RWPE1 (cell line): ENCODE measurements at regions not wholly inside any gene's neighbourhood (a gene's known extent, or its start where the extent isn't known, plus 50 kb on each side); places are given as distances from the start of the nearest gene placed in this dataset.
"Not testable (repeated sequence)": the region's sequence is repeated elsewhere in the genome, so short reads cannot be mapped to it uniquely, and the experiment has no call there.

Source experiments
- CTCF ChIA-PET: fragments of 350-600 bp; sonication (Branson Sonifier 250); formaldehyde crosslinking; extraction: SDS; loops from one replicate; lab custom pipeline; 2021; lab: Yijun Ruan, JAX
- POLR2A ChIA-PET: fragments of 400-600 bp; formaldehyde crosslinking; extraction: SDS; loops from one replicate; lab custom pipeline; 2020; ENCODE audit warnings: antibody characterized with exemption; ENCODE audit not compliant: low non-redundant PET; lab: Yijun Ruan, JAX
- DNase-seq: peaks from one replicate; pipeline ENCODE4 v3.0.0; 2012; ENCODE audit warnings: low spot score
- H3K27ac ChIP-seq: fragments of 450-650 bp; 2 replicates; pipeline ENCODE4 v1.5.1; 2017
- TF ChIP-seq, protein P1 (sequence below): fragments of 450-650 bp; conservative IDR thresholded peaks from 2 replicates; pipeline ENCODE4 v1.5.1; 2017; ENCODE audit warnings: low read depth, mild to moderate bottlenecking

DNA sequence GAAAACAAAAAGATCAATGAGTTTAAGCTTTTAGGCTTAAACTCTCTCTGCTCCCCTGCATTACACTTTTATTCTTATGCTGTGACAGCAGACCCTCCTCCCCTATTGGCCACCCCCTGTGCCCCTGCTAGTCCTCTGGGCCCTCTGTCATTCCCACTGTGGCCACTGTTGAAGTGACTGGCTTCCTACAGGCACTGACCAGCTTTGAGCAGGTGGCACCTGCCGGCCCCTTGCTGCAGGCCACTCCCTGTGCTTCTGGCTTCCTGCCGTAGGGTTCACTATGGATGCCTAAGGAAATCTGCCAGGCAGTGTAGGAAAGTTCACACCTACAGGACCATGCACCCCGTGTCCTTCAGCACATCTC lies 156.5 kb upstream of the L3MBTL4 start:
- no peak for DNase-seq
- H3K27ac ChIP-seq: no peak overlapping the region
- TF ChIP-seq, protein P1, sequence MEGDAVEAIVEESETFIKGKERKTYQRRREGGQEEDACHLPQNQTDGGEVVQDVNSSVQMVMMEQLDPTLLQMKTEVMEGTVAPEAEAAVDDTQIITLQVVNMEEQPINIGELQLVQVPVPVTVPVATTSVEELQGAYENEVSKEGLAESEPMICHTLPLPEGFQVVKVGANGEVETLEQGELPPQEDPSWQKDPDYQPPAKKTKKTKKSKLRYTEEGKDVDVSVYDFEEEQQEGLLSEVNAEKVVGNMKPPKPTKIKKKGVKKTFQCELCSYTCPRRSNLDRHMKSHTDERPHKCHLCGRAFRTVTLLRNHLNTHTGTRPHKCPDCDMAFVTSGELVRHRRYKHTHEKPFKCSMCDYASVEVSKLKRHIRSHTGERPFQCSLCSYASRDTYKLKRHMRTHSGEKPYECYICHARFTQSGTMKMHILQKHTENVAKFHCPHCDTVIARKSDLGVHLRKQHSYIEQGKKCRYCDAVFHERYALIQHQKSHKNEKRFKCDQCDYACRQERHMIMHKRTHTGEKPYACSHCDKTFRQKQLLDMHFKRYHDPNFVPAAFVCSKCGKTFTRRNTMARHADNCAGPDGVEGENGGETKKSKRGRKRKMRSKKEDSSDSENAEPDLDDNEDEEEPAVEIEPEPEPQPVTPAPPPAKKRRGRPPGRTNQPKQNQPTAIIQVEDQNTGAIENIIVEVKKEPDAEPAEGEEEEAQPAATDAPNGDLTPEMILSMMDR: no peak
- POLR2A ChIA-PET: no interaction called here
- CTCF ChIA-PET: interaction anchor here (0.6 kb wide), 1 partner anchor 25 kb away, joined by 3 read pairs; no protein-coding TSS in a partner anchor

DNA sequence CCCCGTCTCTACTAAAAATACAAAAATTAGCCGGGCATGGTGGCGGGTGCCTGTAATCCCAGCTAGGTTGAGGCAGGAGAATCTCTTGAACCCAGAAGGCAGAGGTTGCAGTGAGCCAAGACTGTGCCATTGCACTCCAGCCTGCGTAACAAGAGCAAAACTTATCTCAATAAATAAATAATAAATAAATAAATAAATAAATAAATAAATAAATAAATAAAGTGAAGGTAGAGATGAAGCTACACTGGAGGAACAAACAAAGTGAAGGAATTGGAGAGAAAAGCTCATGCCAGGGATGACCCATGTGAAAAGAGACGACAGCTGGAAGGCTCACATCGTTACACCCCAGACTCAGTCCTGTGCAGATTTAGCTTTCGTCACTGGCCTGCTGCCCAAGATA lies 157.3 kb upstream of the ARHGAP28 start:
- DNase-seq, CTCF ChIA-PET: not testable (repeated sequence)
- POLR2A ChIA-PET: interaction anchor here (0.9 kb wide), 1 partner anchor 1659 kb away, joined by 3 read pairs; no protein-coding TSS in a partner anchor

DNA sequence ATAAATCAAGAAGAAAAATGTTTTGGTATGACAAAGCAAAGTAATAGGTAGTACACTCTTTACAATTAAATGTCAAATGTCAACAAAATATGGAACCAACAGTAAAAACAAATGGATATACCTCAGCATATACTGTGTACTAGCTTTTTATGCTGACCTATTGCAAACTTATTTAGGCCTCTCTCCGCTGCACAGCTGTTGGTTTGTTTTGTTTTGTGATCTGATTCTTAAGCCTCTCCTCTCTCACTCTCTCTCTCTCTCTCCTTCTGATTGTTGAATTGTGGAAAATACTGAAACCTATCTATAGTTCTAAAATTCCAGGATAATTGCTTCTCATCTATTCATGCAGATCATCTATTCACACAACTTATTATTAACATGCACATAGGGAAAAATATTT lies 154.9 kb upstream of the ARHGAP28 start:
- ChIA-PET CTCF (interaction anchor here (0.6 kb wide), 1 partner anchor 8 kb away, joined by 3 read pairs; no protein-coding TSS in a partner anchor), POLR2A (no interaction called here)
- no peak for DNase-seq
- TF ChIP-seq, protein P1: no peak
- H3K27ac ChIP-seq: no peak overlapping the region

More for the DNA sequence above, 157.3 kb upstream of the ARHGAP28 start:
- H3K27ac ChIP-seq: not testable (repeated sequence)

DNA sequence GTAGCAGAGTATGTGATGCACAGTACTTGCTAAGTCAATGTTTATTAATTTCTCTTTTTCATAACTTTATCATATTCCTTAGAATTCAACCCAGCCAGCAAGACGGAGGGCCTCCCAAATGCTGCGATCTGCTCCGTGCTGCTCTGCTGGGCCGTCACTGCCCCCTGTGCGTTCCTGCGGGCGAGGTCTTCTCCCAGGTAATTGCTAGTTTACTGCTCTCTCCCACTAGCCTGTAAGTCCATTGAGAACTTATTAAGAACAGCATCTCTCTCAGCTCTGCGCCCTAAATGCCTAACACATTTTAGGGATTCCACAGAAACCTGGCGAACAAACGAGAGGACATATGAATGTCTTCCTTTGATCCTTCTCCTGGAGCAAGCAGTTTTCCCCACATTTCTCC lies 153.6 kb upstream of the ARHGAP28 start:
- CTCF ChIA-PET: no interaction called here
- no peak overlapping the region for H3K27ac ChIP-seq
- TF ChIP-seq, protein P1: no peak
- no peak for DNase-seq
- POLR2A ChIA-PET: no interaction called here

DNA sequence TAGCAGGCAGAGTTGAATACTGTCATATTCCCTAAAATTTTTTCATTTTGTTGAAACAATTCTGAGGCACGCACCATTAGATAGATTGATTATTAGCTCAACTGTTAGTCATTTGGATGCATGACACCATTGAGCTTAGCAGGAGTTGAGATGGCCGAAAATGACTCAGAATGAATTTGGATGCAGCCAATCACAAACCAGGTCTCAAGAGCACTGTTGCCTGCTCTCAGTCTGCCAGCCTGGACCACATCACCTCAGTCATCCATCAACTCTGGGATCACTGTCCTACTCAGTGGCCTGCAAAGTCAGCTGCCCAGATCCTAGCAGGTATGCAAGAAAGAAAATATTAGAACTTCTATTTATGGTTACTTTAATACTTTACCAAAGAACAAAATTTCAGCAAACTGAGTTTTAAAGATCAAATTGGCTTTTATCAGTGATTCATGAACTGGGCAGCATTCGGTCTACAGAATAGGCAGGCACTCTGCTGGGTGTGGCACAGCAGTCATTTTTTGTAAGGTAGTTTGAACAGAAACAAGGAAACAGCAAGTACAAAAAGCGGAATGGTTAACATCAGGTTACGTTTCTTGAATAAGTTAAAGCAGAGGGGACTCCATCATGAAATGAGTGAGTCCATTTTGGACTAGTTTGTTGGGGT lies 152.7 kb upstream of the ARHGAP28 start:
- POLR2A ChIA-PET: no interaction called here
- no peak for DNase-seq
- no peak overlapping the region for H3K27ac ChIP-seq
- TF ChIP-seq, protein P1: no peak
- CTCF ChIA-PET: no interaction called here

DNA sequence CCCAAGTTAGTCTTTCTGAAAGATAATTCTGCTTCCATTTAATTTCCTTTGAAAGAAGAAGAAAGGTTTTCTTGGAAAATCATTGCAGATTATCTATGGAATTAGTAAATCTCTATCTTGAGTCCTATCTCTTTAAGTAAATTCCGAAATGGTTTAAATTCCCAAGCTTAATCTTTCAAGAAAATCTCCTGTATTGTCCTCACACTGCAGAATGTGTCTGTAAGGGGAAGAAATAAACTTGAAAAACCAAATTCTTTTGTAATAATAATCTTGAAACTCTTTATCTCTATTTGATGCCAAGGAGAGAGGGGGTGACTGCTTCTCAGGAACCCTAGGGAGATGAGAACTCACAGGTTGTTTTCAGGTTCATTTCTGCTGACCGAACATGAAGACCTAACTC lies 150.8 kb upstream of the ARHGAP28 start:
- TF ChIP-seq, protein P1: no peak
- ChIA-PET CTCF (interaction anchor here (0.7 kb wide), 1 partner anchor 111 kb away, joined by 3 read pairs; no protein-coding TSS in a partner anchor), POLR2A (no interaction called here)
- no peak for DNase-seq
- H3K27ac ChIP-seq: no peak overlapping the region

DNA sequence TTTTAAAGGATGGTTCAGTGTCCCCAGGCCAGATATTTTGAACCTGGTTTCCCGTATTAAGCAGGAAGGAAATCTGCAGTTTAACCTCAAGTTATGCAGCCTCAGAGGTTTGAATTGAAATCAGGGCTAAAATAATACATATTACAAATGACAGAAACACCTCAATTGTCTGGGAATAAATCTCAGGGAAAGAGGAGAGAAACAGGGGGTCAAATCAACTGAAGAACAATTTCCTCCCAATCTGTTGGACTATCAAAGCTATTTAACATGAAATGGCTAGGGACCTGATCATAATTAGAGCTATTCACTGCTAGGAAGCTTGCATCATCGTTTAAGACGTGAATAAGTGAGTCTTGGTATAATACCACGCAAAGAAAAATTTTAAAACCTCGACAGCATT lies 150.0 kb upstream of the ARHGAP28 start:
- H3K27ac ChIP-seq: no peak overlapping the region
- POLR2A ChIA-PET: no interaction called here
- DNase-seq: no peak
- TF ChIP-seq, protein P1: no peak
- CTCF ChIA-PET: no interaction called here
